Activated CD4-positive, CD25-positive, alpha-beta regulatory T cell (primary cell): ENCODE measurements at regions not wholly inside any gene's neighbourhood (a gene's known extent, or its start where the extent isn't known, plus 50 kb on each side); places are given as distances from the start of the nearest gene placed in this dataset.
"Not testable (repeated sequence)": the region's sequence is repeated elsewhere in the genome, so short reads cannot be mapped to it uniquely, and the experiment has no call there.

ENCODE experiments used
- DNase-seq, 4 experiments: peaks; one replicate each; lab custom pipeline; 2025; lab: John Stamatoyannopoulos, UW

- no peak for DNase-seq
Measured at GRCh38 chr21:36601362-36601761, 97.6 kb upstream of the SIM2 start.

- DNase-seq, result no peak
Measured at GRCh38 chr21:36602735-36603134, 96.2 kb upstream of the SIM2 start.

- DNase-seq, result no peak
Measured at GRCh38 chr21:36603221-36603620, 95.7 kb upstream of the SIM2 start.

- DNase-seq, result no peak
Measured at GRCh38 chr21:36605426-36605825, 93.5 kb upstream of the SIM2 start.

GRCh38 chr21:36606287-36606982, 92.5 kb upstream of the SIM2 start:
- no peak for DNase-seq

- no peak for DNase-seq
Measured at GRCh38 chr21:36606983-36607325, 92.0 kb upstream of the SIM2 start.

- DNase-seq, result no peak
Measured at GRCh38 chr21:36608041-36608896, 90.6 kb upstream of the SIM2 start.

- no peak for DNase-seq
Measured at GRCh38 chr21:36608897-36609225, 90.1 kb upstream of the SIM2 start.

- no peak for DNase-seq
Measured at GRCh38 chr21:36609654-36610053, 89.3 kb upstream of the SIM2 start.

GRCh38 chr21:36610201-36610600, 88.7 kb upstream of the SIM2 start:
- DNase-seq, result no peak

GRCh38 chr21:36610935-36611334, 88.0 kb upstream of the SIM2 start:
- DNase-seq, result no peak

GRCh38 chr21:36611379-36611778, 87.5 kb upstream of the SIM2 start:
- DNase-seq, result no peak

GRCh38 chr21:36613059-36613458, 85.9 kb upstream of the SIM2 start:
- DNase-seq, result no peak

GRCh38 chr21:36613554-36613953, 85.4 kb upstream of the SIM2 start:
- no peak for DNase-seq

- no peak for DNase-seq
Measured at GRCh38 chr21:36615274-36615964, 83.5 kb upstream of the SIM2 start.

- not testable (repeated sequence) for DNase-seq
Measured at GRCh38 chr21:36616773-36617172, 82.1 kb upstream of the SIM2 start.

GRCh38 chr21:36621794-36622193, 77.1 kb upstream of the SIM2 start:
- not testable (repeated sequence) for DNase-seq

- DNase-seq, result no peak
Measured at GRCh38 chr21:36624105-36624504, 74.8 kb upstream of the SIM2 start.

GRCh38 chr21:36626791-36627190, 72.1 kb upstream of the SIM2 start:
- no peak for DNase-seq

GRCh38 chr21:36627242-36627641, 71.7 kb upstream of the SIM2 start:
- DNase-seq, result no peak

GRCh38 chr21:36628106-36628505, 70.8 kb upstream of the SIM2 start:
- no peak for DNase-seq

- DNase-seq, result no peak
Measured at GRCh38 chr21:36628761-36629460, 70.0 kb upstream of the SIM2 start.
